ENCODE measurements at regions not wholly inside any gene's neighbourhood (a gene's known extent, or its start where the extent isn't known, plus 50 kb on each side); places are given as distances from the start of the nearest gene placed in this dataset.

DNA sequence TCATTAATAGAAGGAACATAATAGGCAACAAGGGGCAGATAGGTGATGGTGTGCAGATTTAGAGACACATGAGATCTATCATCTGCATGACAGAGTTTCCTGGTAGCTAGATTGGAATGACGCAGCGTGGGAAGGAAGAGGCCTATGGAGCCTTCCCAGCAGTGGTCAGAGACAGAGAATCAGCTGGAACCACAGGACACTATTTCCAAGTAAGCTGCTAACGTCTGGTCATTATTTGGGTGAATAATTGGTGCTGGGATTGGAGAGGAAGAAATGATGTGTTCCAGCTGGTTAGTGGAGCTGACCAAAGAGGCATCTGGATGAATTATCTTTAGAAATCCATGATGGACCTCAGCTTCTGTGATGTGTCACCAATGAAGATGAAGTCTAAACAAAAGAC is 91.2 kb upstream of the PRR16 start:
- Histone ChIP-seq H3K14ac (replicated peaks; ENCODE audit: low read depth, low read length) (peak overlapping the region; percentile 25; the same call in 1 of the 2 replicates), H3K27ac (ENCODE audit: insufficient read depth, low read length) (no peak overlapping the region), H3K23ac (ENCODE audit: low read depth, low read length) (peak overlapping the region; percentile 38; the same call in 1 of the 2 replicates), H3K4ac (ENCODE audit: low read depth, low read length) (no peak overlapping the region), H4K91ac (ENCODE audit: insufficient read depth, low read depth, low read length) (no peak overlapping the region), H2BK20ac (ENCODE audit: low read depth, low read length) (no peak overlapping the region), H2AK5ac (ENCODE audit: low read depth, low read length) (no peak overlapping the region), H3K9me1 (ENCODE audit: insufficient read depth, low read length) (0 out of 2 replicates have a peak, but pooled peaks cover 4% of the 10 kb centered on the region), H2BK5ac (ENCODE audit: low read depth, low read length, poor library complexity, severe bottlenecking) (no peak overlapping the region), H3K56ac (ENCODE audit: extremely low read depth, insufficient read depth, low read length) (no peak overlapping the region), H2BK120ac (ENCODE audit: low read depth, low read length) (no peak overlapping the region), H3K79me1 (ENCODE audit: low read depth in 1 of 2, low read length in 2 of 2) (no peaks in the 10 kb centered on the region), H3K4me2 (ENCODE audit: low read depth, low read length) (no peak overlapping the region), H3K9me3 (ENCODE audit: control insufficient read depth, insufficient read depth, low read length) (no peaks in the 10 kb centered on the region), H2AFZ (replicated peaks; ENCODE audit: low read length, poor library complexity) (no peak overlapping the region), H4K8ac (ENCODE audit: low read depth in 2 of 2, low read length in 2 of 2) (peak overlapping the region in 1 of 2 experiments; percentile 13; a peak in 1 of 4 replicates), H3K4me1 (ENCODE audit: control insufficient read depth, insufficient read depth, low read length) (peaks cover 2% of the 10 kb centered on the region; the same call in 1 of the 2 replicates), H4K5ac (ENCODE audit: low read depth, low read length) (no peak overlapping the region), H3K9ac (ENCODE audit: low read depth, low read length) (no peak overlapping the region), H4K20me1 (ENCODE audit: insufficient read depth, low read length) (no peaks in the 10 kb centered on the region), H3K18ac (ENCODE audit: low read depth, low read length) (no peak overlapping the region; the same call in 1 of the 2 replicates), H2AK9ac (replicated peaks; ENCODE audit: low read depth, low read length, poor library complexity) (no peak overlapping the region), H3K4me3 (ENCODE audit: insufficient read depth, low read depth, low read length) (no peak overlapping the region), H3K27me3 (ENCODE audit: control insufficient read depth, insufficient read depth, low read length) (no peaks in the 10 kb centered on the region), H3K36me3 (ENCODE audit: control insufficient read depth, insufficient read depth, low read length) (no peaks in the 10 kb centered on the region), H2BK15ac (ENCODE audit: low read depth, low read length) (no peak overlapping the region)
- dilution Hi-C loops (cut with HindIII; ENCODE audit: low sequenced_read_pairs, unreplicated experiment) (no loop called here), in situ Hi-C loops (cut with MboI; ENCODE audit: low sequenced_read_pairs) (no loop called here), intact Hi-C loops (cut with micrococcal nuclease) (no loop called here)
- ChIA-PET CTCF (no interaction called here), POLR2A (ENCODE audit: unreplicated experiment) (no interaction called here)
- no peak for ATAC-seq (ENCODE audit: low read depth)
- BruUV-seq (replicated peaks) = no TSS peak
- WGBS, 2 experiments (ENCODE audit: extremely low coverage in 2 of 2, insufficient read length in 1 of 2) = 57% methylated on average over 1 of the region's 3 CpGs; no CpG with 5 or more reads in 1 of the 2 experiments
- TF ChIP-seq FOS (IDR thresholded peaks at IDR 0.05; ENCODE audit: low read depth, low read length) (no peak), NFE2L2 (IDR thresholded peaks at IDR 0.05; ENCODE audit: low read depth, low read length) (no peak), SMC3 (IDR thresholded peaks at IDR 0.05; ENCODE audit: low read depth, low read length) (no peak), CHD1 (IDR thresholded peaks at IDR 0.05; ENCODE audit: low read depth, low read length) (no peak), RAD21 (IDR thresholded peaks at IDR 0.05; ENCODE audit: low read length) (no peak), POLR2A (IDR thresholded peaks at IDR 0.05; ENCODE audit: low read depth, low read length) (no peak), MAZ (IDR thresholded peaks at IDR 0.05; ENCODE audit: borderline replicate concordance, low read depth, low read length) (no peak)
- TF ChIP-seq, protein P1, sequence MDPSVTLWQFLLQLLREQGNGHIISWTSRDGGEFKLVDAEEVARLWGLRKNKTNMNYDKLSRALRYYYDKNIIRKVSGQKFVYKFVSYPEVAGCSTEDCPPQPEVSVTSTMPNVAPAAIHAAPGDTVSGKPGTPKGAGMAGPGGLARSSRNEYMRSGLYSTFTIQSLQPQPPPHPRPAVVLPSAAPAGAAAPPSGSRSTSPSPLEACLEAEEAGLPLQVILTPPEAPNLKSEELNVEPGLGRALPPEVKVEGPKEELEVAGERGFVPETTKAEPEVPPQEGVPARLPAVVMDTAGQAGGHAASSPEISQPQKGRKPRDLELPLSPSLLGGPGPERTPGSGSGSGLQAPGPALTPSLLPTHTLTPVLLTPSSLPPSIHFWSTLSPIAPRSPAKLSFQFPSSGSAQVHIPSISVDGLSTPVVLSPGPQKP (IDR thresholded peaks at IDR 0.05; ENCODE audit: borderline replicate concordance, low read depth, low read length) = no peak
- TF ChIP-seq, protein P2, sequence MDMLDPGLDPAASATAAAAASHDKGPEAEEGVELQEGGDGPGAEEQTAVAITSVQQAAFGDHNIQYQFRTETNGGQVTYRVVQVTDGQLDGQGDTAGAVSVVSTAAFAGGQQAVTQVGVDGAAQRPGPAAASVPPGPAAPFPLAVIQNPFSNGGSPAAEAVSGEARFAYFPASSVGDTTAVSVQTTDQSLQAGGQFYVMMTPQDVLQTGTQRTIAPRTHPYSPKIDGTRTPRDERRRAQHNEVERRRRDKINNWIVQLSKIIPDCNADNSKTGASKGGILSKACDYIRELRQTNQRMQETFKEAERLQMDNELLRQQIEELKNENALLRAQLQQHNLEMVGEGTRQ (IDR thresholded peaks at IDR 0.05; ENCODE audit: low read depth, low read length) = no peak
- no peak for DNase-seq
